Hematopoietic multipotent progenitor cell treated with erythropoietin and hydrocortisone succinate and interleukin-3 and kit ligand, for 4 days (in vitro differentiated cells): ENCODE measurements at regions not wholly inside any gene's neighbourhood (a gene's known extent, or its start where the extent isn't known, plus 50 kb on each side); places are given as distances from the start of the nearest gene placed in this dataset.
"Not testable (repeated sequence)": the region's sequence is repeated elsewhere in the genome, so short reads cannot be mapped to it uniquely, and the experiment has no call there.

ENCODE experiments used
- DNase-seq: peaks from one replicate; pipeline ENCODE4 v3.0.0-alpha.2; 2015

DNA sequence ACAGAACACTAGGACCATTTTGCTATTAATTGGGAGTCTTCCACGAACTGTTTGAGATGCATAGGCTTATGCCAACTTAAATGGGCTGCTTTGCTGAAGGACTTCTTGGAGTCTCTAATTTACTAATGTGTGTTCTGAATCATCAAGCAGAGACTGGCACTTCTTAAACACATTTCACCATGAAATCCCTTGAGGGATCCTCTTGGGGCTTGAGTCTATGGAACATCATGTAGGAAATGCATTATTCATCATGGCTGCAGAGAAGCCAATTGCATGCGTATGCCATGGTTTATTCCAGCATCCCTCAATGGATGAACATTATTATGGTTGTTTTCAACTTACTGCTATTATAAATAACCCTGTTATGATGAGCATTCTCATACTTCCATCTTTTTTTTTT is 73.4 kb downstream of the FGD2 start:
- DNase-seq = no peak

DNA sequence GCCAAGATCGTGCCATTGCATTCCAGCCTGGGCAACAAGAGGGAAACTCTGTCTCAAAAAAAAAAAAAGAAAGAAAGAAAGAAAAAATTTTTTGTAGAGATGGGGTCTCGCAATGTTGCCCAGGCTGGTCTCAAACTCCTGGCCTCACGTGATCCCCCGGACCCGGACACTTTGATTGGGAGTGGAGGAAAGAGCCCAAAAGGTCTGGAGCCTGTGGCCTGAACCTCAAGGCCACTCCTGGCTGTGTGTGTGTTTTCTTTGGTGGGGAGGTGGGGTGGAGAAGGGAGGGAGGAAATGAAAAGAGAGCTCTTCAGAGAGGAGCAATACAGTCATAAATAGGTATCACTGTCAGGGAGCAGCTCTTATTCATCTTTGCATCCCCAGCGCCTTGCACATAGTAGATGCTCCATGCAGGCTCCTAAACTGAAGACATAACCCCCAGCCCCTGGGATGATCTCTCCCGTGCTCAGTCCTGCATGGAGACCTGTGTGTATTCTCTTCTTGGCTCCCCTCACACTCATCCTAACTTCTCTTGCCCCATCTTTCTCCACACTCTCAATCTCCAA is 75.7 kb downstream of the FGD2 start:
- no peak for DNase-seq

DNA sequence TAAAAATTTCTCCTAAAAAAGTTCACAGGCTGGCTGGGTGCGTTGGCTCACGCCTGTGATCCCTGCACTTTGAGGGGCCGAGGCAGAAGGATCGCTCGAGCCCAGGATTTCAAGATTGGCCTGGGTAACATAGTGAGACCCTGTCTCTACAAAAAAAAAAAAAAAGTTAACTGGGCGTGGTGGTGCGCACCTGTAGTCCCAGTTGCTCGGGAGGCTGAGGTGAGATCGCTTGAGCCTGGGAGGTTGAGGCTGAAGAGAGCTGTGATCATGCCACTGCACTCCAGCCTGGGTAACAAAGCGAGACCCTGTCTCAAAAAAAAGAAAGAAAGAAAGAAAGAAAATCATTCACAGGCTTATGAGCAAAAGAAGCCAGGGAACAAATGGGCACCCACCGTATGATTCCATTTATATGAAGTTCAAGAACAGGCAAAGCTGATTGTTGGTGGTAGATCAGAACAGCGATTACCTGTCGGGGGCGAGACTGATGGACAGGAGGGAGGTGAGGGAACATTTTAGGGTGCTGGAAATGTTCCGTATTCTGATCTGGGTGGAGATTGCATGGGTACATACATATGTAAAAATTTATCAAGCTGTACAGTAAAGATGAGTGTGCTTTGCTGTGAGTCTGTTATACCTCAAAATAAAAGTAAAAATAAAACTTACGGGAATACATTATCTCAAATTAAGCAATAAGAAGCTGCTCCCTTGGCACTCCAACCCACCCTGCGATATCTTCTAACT is 77.1 kb downstream of the FGD2 start:
- DNase-seq = peak; percentile 47

DNA sequence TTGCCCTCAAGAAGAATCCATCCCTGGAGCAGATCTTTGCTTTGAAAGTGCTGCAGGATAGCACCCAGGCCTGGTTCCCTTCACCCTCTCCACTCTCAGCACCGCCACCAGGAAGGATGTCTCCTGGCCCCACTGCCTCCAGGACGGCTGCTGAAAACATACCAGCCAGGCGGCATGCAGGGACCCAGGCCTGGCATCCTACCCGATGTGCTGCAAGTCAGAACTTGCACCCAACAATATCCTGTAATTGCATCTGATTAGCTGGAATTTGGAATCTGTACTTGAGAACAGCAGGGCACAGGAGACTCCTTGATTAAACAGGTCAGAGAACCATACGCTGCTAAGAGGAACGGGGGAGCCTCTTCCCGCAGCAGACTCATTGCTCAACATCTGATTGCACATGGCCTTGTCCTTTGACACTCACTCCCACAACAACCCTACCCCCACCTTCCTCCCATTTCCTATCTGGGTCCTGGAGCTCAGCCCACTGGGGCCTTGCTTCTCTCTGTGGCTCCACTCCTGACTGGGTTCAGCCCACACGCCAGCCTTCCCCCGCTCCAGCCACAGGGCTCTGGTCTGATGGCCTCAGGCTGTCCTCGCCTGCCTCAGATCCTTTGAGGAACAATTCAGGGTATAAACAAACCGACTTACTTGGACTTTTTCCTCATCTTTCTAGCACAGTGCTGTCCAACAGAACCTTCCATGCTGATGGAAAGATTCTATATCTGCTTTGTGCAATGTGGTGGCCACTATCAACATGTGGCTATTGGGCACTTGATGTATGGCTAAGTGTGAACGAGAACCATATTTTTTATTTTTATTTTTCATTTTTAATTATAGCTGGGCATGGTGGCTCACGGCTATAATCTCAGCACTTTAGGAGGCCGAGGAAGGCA is 78.0 kb downstream of the FGD2 start:
- DNase-seq = peak; percentile 86

DNA sequence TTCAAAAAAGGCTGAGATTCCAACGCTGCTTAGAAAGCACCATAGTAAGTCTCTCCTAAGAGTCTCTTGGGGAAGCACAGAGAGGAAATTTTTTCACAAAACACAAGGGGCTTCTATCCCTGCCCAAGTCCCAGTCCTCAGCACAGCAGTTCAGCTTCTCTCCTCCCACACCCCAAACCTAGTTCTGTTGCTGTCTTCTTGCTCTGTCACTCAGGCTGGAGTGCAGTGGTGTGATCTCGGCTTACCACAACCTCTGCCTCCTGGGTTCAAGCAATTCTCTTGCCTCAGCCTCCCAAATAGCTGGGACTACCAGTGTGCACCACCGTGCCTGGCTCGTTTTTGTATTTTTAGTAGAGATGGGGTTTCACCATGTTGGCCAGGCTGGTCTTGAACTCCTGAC is 79.2 kb downstream of the FGD2 start:
- DNase-seq = not testable (repeated sequence)

DNA sequence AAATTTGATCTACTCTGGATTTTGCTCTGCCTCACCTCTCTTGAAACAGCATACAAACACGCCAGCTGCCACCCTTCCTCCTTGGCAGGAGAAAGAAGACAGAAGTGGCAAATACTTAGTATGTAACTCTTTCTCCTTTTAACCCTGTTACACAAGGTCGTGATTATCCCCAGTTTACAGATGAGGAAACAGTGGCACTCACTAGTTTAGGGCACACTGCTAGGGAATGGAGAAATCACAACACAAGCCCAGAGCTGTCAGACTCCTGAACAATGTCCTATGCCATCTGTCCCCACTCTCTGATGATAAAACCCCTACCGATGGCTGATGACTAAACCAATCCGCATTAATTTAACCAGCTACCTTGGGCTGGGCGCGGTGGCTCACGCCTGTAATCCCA is 79.7 kb downstream of the FGD2 start:
- no peak for DNase-seq

DNA sequence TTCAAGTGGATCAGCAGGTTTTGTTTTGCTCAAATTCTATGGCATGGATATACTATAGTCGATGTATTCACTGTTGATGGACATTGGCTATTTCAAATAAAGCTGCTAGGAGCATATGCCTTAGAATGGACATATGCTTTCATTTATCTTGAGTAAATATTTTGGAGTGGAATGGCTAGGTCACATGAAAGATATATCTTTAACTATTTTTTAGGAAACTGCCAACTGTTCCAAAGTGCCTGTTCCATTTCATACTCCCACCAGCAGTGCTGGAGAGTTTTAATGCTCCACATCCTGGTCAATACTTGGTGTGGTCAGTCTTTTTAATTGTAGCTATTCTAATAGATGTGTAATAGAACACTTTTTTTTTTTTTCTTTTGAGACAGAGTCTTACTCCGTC is 81.1 kb upstream of the PIM1 start:
- DNase-seq = no peak

DNA sequence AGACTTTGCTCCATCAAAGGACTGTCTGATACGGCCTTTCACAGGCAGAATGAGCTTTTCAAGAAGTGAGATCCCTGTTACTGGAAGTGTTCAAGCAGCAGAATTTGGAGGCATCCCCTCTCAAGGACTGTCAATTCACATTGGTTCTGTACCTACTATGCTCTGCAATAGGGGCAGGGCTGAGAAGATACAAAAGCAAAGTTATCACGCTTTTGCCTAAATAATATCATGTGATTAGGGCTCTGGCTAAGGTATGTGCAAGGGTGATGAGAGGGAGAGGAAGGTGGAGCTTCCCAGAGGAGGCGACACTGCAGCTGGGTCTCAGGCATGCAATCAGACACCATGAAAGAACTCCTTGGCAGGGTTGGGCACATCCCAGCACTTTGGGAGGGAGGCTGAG is 80.2 kb upstream of the PIM1 start:
- DNase-seq = no peak

DNA sequence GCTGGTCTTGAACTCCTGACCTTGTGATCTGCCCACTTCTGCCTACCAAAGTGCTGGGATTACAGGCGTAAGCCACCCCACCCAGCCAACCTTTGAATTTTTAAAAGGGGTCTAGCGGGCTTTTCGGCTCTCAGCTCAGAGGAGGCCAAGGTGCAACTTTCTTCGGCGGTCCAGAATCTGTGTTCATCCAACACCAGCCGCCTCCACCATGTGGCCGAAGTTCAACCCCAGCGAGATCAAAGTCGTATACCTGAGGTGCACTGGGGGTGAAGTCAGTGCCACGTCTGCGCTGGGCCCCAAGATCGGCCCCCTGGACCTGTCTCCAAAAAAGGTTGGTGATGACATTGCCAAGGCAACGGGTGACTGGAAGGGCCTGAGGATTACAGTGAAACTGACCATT is 78.8 kb upstream of the PIM1 start:
- not testable (repeated sequence) for DNase-seq

DNA sequence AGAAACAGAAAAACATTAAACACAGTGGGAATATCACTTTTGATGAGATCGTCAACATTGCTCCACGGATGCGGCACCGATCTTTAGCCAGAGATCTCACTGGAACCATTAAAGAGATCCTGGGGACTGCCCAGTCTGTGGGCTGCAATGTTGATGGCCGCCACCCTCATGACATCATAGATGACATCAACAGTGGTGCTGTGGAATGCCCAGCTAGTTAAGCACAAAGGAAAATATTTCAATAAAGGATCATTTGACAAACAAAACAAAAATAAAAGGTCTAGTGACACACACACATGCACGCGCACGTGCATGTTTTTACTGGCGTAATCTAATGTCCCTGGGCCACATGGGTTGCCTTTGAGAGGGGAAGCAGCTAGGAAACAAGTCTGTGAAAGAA is 78.4 kb upstream of the PIM1 start:
- not testable (repeated sequence) for DNase-seq

DNA sequence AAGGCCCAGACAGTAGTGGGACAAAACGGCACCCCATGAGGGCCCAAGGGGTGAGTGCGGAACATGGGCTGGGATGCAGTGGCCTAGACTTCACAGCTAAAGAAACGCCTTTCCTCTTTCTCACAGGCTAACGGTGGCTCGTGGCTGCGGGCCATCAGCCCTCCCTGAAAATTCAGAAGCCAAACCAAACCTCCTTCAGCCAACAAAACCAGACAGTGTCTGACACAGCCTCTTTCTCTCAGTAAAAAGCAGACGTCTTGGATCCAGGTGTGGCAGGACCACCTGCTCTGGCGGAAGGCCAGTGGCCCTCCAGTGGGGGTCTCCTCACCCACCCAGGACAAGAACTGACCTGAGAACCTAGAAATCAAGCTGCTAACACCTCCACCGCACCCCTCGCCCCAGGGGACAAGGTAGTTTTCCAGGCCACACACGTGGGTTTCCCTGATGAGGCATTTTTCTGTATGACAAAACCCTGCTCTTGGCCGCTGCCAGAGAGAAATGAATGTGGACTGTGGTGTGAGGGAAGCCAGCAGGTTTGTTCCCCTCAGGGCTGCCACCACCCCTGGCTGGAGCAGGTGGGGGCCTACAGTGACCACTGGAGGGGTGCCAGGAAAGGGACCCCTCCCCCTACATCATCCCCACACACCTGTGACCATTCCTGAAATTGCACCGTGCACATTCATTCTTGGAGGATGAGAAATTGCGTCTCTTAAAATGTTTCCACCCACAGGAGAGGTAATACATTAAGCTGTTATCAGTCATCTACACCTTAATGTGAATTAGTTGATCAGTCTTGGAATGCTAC is 76.8 kb upstream of the PIM1 start:
- no peak for DNase-seq

DNA sequence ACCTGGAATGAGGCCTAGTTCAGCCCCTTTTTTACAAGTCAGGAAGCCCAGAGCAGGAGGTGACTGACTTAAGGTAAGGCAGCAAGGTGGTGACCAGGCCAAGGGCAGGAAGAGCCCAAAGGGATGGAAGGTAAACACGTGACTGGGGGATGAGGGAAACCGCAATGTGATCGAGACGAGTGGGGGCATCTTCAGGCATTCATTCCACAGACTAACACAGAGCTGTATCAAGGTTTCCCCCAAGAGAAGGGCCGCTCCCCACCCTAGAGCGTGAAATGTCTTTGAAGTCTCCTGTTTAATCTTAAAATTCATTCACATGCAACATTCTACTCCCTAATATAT is 76.3 kb upstream of the PIM1 start:
- no peak for DNase-seq

DNA sequence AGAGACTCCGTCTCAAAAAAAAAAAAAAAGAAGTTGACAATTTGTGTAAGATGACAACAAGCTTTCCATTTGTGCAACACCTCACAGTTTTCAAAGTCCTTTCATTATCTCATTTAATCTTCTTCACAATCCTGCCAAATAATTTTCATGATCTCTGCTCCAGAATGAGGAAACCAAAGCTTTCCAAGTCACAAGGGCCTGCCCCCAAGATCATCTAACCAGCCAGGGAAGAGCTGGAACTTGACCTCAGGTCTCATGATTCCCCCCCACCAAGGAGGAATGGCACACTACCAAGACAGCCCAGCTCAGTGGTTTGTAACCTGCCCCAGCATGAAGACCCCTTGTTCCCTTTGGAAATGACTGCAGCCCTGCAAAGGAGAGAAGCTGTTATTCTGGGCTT is 74.0 kb upstream of the PIM1 start:
- DNase-seq = no peak

DNA sequence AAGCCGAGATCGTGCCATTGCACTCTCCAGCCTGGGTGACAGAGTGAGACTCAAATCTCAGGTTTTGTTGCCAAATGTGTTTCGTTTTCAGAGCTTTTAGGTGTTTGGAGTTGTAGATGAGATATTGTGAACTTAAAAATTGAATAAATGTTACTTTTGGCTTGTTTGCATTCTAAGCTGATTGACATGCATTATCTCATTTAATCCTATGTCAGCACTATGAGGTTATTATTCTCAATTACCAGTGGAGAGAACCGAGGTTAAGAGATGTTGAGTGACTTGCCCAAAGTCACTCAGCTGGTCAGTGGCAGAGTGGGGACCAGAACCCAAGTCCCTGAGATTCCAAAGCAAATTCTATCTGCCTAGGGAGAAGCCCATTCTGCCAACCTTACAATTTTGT is 72.6 kb upstream of the PIM1 start:
- DNase-seq = no peak

DNA sequence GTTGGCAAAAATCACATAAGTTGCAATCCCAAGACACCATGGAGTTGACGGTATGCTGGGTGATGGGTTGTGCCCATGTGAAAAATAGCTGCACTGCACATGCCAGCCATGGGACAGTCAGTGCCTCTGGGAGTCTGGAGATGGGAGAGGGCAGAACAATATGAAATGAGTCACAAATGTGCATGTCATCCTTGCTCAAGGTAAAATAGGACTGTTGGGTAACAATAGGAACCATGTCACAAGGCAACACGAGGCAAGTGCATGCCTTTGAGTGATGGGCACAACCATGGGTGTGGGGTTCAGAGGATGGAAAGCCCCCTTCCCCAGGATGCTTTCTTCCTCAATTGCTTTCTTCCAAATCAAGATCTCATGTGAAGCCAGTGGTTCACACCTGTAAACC is 70.5 kb upstream of the PIM1 start:
- DNase-seq = no peak

DNA sequence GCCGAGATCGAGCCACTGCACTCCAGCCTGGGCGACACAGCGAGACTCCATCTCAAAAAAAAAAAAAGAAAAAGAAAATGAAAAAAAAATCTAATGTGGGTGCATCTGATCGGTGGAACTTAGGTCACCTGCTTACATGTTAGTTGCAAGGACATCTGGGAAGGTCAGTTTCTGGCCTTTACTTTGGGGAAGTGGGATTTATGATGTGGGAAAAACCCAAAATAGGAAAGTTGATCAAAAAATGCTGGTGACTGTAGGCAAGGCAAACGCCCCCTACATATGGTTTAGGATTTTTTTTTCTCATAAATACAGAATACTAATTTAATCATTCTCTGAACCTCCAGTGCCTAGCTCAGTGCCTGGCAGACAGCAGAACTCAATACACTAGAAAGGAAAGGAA is 69.2 kb upstream of the PIM1 start:
- no peak for DNase-seq

DNA sequence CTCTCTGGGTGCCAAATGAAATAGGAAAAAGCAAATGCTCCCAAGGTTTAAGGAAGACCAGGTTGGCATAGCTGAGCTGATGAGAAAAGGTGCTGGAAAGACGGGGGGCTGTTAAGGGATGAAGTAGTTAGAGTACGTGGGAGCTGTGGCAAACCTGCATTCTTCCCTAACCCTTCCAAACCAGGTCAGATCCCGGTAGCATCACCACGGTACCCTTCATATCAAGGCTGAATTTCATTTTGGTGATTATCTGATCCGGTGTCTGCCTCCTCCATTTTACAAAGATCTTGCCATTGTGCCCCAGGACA is 68.0 kb upstream of the PIM1 start:
- no peak for DNase-seq

DNA sequence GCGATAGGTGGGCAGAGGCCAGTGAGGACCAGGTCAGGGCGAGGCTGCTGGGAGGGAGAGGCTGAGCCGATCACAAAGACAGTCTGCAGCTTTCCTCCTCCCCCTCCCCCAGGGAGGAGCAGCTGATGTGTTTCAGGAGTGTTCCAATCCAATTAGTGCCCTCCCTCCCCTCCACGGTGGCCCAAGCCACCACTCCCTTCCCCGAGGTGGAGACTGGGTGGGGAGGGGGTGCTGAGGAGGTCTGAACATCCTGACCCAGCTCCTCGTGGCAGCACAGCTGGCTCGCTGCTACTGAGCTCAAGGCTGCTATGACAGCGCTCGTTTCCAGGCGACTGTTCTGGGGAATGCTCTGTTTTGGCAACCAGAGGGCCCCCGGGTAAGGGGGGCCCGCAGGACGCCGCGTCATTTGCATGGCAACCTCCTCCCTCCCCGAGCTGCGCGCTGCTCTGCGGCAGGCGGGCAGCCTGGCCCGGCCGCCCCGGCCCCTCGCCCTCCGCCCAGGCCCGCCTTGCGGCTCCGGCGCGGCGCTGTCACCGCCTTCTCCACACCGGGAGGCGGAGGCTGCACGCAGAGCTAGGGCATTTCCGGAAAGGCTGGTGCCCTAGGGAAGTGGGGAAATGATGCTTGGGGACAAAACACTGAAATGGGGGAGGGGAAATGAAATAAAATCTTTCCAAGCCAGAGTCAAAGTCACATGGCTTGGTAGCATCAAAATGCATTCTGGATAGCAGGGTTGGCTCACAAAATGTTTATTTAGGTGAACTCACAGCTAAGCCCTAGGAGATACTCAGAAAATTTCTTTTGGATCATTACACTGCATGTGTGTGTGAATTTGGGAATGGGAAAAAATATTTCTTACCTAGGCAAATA is 67.4 kb upstream of the PIM1 start:
- DNase-seq = peak; percentile 92

DNA sequence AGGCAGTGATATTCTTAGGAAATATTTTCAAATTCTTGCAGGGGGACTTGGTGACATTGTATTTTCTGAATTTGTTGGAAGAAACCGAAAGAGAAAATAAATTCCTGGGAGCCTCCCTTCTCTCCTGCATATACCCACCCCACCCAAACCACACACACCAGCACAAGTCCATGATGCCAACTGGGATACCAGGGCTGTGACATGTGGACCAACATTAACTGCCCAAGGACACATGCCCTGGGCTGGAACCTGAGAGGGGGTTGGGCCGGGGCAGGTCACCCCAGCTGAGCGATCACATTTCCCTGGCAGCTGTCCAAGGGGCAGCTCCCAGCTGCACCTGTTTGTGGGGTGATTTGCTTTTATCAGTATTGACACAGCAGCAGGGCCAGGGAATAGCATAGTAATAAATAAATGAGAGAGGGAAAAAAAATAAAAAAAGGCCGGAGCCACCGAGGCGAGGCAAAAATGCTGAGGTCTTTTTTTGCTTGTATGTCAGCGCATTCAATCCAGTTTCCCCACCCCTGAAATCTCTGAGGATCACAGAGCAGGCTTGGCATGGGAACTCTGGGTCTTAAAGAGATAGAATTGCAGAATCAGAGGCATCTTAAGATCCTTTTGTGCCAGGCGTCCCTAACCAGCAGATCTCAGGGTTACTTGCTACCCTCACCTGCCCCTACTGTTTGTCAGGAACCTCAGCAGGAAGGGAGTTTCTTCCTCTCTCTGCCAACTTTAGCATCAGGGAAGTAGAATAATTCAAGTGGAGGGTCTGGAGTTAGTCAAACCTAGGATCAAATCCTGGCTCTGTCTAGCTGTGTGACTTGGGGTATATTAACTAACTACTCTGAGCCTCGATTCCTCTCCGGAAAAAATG is 66.5 kb upstream of the PIM1 start:
- peak; percentile 89 for DNase-seq

DNA sequence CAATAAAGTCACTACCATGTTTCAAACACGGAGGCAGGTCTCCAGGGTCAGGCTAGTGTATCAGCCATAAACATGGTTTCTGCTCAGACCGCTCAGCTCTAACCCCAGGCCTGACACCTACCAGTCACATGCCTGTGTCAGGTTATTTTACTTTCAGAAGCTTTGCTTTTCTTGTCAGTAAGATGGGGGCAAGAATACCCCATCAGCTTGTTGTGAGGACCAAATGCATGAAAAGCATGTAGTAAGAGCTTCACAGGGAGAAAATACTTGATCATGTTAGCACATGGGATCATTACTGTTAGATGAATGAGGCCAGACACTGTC is 65.2 kb upstream of the PIM1 start:
- DNase-seq = no peak
